D721Med (cell line): ENCODE measurements at regions not wholly inside any gene's neighbourhood (a gene's known extent, or its start where the extent isn't known, plus 50 kb on each side); places are given as distances from the start of the nearest gene placed in this dataset.

ENCODE experiments used
- DNase-seq: peaks from one replicate; pipeline ENCODE4 v3.0.0; 2011; ENCODE audit warnings: low spot score; ENCODE audit not compliant: insufficient read length
- FAIRE-seq: peaks from 2 replicates; lab custom pipeline; 2011; peaks lifted over from hg19 to GRCh38; lab: Jason Lieb, UNC
- CTCF ChIP-seq: IDR thresholded peaks from 2 replicates; pipeline ENCODE4 v1.5.1; 2012; ENCODE audit warnings: mild to moderate bottlenecking, control low read depth; ENCODE audit not compliant: insufficient read depth; ENCODE audit errors: missing control alignments

GRCh38 chr2:128439031-128439790, 120.5 kb upstream of the HS6ST1 start:
- FAIRE-seq = no peak
- TF ChIP-seq CTCF = no peak

GRCh38 chr2:128439791-128440665, 121.4 kb upstream of the HS6ST1 start:
- no peak for TF ChIP-seq CTCF
- DNase-seq (no peak), FAIRE-seq (no peak)

More at GRCh38 chr2:128439031-128439790, 120.5 kb upstream of the HS6ST1 start:
- DNase-seq = no peak

- DNase-seq = no peak
- TF ChIP-seq CTCF = no peak
- FAIRE-seq = no peak
Observed at GRCh38 chr2:128440666-128441340, 122.1 kb upstream of the HS6ST1 start.

- DNase-seq = no peak
- no peak for FAIRE-seq
- no peak for TF ChIP-seq CTCF
Observed at GRCh38 chr2:128441341-128442052, 122.8 kb upstream of the HS6ST1 start.

GRCh38 chr2:128442053-128442751, 123.5 kb upstream of the HS6ST1 start:
- no peak for DNase-seq
- no peak for TF ChIP-seq CTCF
- no peak for FAIRE-seq

- no peak for FAIRE-seq
- TF ChIP-seq CTCF = no peak
- no peak for DNase-seq
Observed at GRCh38 chr2:128442891-128443302, 124.2 kb upstream of the HS6ST1 start.
